ENCODE measurements at regions not wholly inside any gene's neighbourhood (a gene's known extent, or its start where the extent isn't known, plus 50 kb on each side); places are given as distances from the start of the nearest gene placed in this dataset.

DNA sequence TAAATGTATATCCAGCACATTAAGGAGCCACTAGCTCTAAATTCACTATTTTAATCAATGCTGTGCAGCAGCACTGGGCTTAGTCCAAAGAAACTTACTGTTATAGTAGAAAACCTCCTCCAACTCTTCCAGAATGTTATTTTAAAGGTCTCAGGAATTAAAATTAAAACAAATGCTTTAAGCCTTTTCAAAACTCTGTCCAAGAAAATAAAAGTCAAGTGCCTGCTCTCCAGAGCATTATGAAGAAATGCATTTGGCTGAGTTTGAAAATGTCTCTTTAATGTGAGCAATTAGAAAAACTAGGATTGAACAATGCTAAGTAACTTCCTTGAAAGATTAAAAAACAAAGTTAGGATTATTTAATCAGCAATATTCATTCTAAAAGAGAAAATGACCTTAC, 322.4 kb upstream of the DCN start:
- Histone ChIP-seq H3K9me3 (replicated peaks) (peaks cover 8% of the 10 kb centered on the region), H3K36me3 (no peaks in the 10 kb centered on the region), H3K27me3 (ENCODE audit: low read depth) (no peaks in the 10 kb centered on the region), H3K4me1 (peaks cover 13% of the 10 kb centered on the region), H3K4me3 (no peak overlapping the region), H3K27ac (replicated peaks) (no peak overlapping the region)
- no peak for TF ChIP-seq CTCF (IDR thresholded peaks at IDR 0.05; ENCODE audit: borderline replicate concordance)
- intact Hi-C loops (cut with micrococcal nuclease): no loop called here
- DNase-seq: no peak

GRCh38 chr12:91502208-91502607, 319.6 kb upstream of the DCN start:
- intact Hi-C loops (cut with micrococcal nuclease): no loop called here
- no peak for DNase-seq
- no peak for TF ChIP-seq CTCF (IDR thresholded peaks at IDR 0.05; ENCODE audit: borderline replicate concordance)
- no peaks in the 10 kb centered on the region for H3K36me3 ChIP-seq
- peaks cover 8% of the 10 kb centered on the region for H3K9me3 ChIP-seq (replicated peaks)
- H3K4me1 ChIP-seq: peaks cover 3% of the 10 kb centered on the region
- H3K27me3 ChIP-seq (ENCODE audit: low read depth): no peaks in the 10 kb centered on the region
- H3K27ac ChIP-seq (replicated peaks): no peak overlapping the region
- H3K4me3 ChIP-seq: no peak overlapping the region

DNA sequence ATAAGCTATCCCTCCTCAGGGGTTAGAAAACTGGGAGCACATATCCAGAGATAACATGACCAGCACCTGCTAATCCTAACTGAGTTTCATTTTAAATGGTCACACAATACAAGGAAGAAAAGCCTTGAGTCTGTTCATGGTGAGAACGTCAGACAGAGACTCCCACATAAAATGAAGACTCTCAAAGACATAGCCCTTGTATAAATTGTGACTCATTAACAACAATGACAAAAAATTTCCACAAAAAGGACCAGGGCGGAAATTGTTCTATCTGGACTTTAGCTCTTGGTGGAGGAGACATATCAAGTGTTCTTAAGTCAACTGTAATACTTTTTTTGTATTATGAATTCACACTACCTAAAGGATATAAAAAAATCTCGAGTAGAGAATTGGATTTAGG, 313.7 kb upstream of the DCN start:
- DNase-seq: no peak
- intact Hi-C loops (cut with micrococcal nuclease): no loop called here
- Histone ChIP-seq H3K4me1 (no peaks in the 10 kb centered on the region), H3K36me3 (no peaks in the 10 kb centered on the region), H3K4me3 (no peak overlapping the region), H3K27ac (replicated peaks) (no peak overlapping the region), H3K9me3 (replicated peaks) (no peaks in the 10 kb centered on the region), H3K27me3 (ENCODE audit: low read depth) (no peaks in the 10 kb centered on the region)
- TF ChIP-seq CTCF (IDR thresholded peaks at IDR 0.05; ENCODE audit: borderline replicate concordance): no peak

DNA sequence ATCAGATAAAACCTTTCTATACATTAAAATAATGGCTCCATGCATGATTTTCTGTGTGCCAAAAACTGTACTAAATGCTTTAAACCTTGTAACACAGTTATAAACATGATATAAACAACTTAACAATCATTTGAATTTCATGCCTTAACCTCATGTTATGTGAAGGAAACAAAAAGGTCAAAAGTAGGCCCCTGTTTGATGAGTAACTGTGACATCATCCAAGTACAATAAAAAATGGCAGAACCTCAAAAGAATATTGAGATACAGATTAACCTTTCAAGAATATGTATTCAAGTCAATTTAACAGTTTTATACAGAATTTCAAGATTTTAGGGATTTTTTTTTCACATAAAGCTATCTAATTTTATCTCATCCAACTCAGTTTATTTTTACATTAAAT, 310.7 kb upstream of the DCN start:
- Histone ChIP-seq H3K4me1 (no peaks in the 10 kb centered on the region), H3K27me3 (ENCODE audit: low read depth) (no peaks in the 10 kb centered on the region), H3K9me3 (replicated peaks) (no peaks in the 10 kb centered on the region), H3K27ac (replicated peaks) (no peak overlapping the region), H3K36me3 (no peaks in the 10 kb centered on the region), H3K4me3 (no peak overlapping the region)
- no peak for DNase-seq
- intact Hi-C loops (cut with micrococcal nuclease): no loop called here
- TF ChIP-seq CTCF (IDR thresholded peaks at IDR 0.05; ENCODE audit: borderline replicate concordance): no peak

DNA sequence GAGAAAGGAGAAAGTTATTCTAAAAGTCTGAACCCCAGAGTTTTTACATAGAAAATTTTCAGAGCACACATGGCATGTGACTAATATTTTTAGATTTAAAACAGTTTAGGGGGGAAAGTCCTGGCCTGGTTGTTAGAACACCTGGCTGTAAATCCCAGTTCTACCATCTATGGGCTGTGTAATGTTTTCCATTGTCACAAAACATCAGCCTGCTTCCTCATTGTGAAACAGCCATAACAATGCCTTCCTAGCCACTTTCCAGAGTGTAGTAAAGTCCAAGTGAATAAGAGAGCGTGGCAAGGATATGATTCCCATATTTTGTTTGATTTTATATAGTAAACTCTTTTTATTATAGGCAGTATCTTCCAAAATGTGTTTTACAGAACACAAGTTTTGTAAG, 310.0 kb upstream of the DCN start:
- intact Hi-C loops (cut with micrococcal nuclease): no loop called here
- H3K27me3 ChIP-seq (ENCODE audit: low read depth): no peaks in the 10 kb centered on the region
- TF ChIP-seq CTCF (IDR thresholded peaks at IDR 0.05; ENCODE audit: borderline replicate concordance): no peak
- H3K36me3 ChIP-seq: no peaks in the 10 kb centered on the region
- H3K27ac ChIP-seq (replicated peaks): no peak overlapping the region
- no peak for DNase-seq
- H3K4me1 ChIP-seq: no peaks in the 10 kb centered on the region
- H3K9me3 ChIP-seq (replicated peaks): no peaks in the 10 kb centered on the region
- no peak overlapping the region for H3K4me3 ChIP-seq

Measured in left ventricle myocardium inferior (tissue), 1 donor.